NCI-H2107 treated with DMSO at 0.1 percent for 48 hours (cell line): ENCODE measurements at regions not wholly inside any gene's neighbourhood (a gene's known extent, or its start where the extent isn't known, plus 50 kb on each side); places are given as distances from the start of the nearest gene placed in this dataset.
"Not testable (repeated sequence)": the region's sequence is repeated elsewhere in the genome, so short reads cannot be mapped to it uniquely, and the experiment has no call there.

Experiments used
- DNase-seq: peaks from one replicate; lab custom pipeline; 2025; ENCODE audit not compliant: unreplicated experiment; lab: John Stamatoyannopoulos, UW

GRCh38 chr14:66239589-66239988 is 246.6 kb upstream of the CCDC196 start:
- DNase-seq = no peak

DNA sequence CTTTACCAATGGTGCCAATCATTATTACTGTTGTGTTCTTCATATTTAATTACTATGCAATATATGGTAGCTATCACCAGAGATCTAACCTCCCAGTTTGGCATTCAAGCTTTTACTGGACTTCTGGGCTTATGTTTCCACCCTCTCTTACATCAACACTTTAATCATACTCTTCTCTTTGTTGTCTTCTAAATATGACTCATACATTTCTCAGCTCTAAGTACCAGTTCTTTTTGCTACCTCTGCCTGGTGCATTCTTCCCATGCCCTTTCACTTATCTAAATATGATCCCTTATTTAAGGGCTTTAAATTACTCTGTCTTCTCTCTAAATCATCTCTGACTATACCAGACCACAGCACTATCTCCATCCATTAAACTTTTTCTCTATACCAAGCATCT is 246.1 kb upstream of the CCDC196 start:
- no peak for DNase-seq

GRCh38 chr14:66242001-66242400 is 244.2 kb upstream of the CCDC196 start:
- DNase-seq = no peak

GRCh38 chr14:66244834-66245233 is 241.3 kb upstream of the CCDC196 start:
- no peak for DNase-seq

- no peak for DNase-seq
These were observed 238.4 kb upstream of the CCDC196 start for GRCh38 chr14:66247662-66248193.

- DNase-seq = no peak
These were observed 237.9 kb upstream of the CCDC196 start for GRCh38 chr14:66248256-66248655.

DNA sequence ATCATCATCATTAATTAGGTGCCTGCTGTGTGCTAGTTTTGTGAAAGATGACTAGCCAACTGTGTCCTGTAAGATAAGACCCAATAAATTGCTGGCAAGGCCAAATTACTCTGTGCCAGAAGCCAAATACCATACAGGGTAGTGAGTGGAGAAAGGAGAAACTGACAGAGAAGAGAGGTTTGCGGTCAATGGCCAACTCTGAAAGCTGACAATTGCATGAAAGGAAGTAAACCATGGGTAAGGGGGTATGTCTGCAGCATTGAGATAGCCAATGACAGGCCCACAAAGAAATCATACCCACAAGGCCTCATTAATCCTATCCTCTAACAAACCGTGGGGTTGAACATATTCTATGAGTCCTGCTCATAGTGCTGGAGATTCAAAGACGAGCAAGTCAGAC is 236.6 kb upstream of the CCDC196 start:
- DNase-seq = no peak

DNA sequence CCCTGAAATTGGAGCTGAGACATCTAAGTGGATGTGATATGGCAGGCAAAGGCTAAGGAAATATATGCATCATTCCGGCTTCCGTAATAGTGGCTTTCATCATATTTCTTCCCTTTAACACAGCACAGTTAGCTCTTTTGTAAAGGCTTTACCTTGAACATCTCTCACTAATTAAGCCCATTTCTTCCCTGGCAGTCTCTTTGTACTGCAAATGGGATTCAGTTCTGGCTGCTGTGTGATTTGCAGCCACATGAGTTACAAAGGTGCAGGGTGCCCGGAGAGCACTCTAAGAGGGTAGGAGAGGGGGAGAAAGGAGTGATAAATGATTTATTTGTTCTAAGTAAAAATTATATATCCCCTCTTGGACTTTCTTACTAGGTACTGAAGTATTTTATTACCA is 232.1 kb upstream of the CCDC196 start:
- DNase-seq = no peak

DNA sequence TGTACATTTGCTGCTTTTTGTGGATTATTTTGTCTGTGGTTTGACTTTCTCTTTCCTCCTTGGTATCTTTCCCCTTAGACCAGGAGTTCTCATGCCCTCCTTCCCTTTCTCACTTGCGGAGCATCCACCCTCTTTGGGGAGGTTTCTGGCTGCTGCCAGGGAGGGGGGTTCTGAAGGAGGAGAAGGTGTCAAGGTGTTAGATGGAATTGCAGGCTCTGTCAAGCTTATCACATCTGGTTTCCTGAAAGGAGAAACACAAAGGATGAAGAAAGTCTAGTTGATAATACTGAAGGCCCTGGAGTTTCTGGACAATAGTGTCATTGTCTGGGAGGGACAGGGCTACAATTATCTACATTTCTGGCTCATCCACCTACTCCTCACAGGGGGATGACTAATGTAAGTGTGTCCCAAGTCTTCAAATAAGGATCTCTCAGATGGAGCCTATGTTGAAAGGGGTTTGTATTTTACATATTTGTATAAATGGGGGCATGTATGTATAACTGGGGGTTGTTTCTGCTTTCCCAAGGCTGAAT is 217.3 kb upstream of the CCDC196 start:
- no peak for DNase-seq

GRCh38 chr14:66272221-66272620 is 213.9 kb upstream of the CCDC196 start:
- DNase-seq = no peak

GRCh38 chr14:66273261-66273832 is 212.8 kb upstream of the CCDC196 start:
- DNase-seq = no peak

DNA sequence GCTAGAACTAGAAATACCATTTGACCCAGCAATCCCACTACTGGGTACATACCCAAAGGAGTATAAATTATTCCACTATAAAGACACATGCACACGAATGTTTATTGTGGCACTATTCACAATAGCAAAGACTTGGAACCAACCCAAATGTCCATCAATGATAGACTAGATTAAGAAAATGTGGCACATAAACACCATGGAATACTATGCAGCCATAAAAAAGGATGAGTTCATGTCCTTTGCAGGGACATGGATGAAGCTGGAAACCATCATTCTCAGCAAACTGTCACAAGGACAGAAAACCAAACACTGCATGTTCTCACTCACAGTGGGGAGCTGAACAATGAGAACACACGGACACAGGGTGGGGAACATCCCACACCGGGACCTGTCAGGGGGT is 207.8 kb upstream of the CCDC196 start:
- not testable (repeated sequence) for DNase-seq

DNA sequence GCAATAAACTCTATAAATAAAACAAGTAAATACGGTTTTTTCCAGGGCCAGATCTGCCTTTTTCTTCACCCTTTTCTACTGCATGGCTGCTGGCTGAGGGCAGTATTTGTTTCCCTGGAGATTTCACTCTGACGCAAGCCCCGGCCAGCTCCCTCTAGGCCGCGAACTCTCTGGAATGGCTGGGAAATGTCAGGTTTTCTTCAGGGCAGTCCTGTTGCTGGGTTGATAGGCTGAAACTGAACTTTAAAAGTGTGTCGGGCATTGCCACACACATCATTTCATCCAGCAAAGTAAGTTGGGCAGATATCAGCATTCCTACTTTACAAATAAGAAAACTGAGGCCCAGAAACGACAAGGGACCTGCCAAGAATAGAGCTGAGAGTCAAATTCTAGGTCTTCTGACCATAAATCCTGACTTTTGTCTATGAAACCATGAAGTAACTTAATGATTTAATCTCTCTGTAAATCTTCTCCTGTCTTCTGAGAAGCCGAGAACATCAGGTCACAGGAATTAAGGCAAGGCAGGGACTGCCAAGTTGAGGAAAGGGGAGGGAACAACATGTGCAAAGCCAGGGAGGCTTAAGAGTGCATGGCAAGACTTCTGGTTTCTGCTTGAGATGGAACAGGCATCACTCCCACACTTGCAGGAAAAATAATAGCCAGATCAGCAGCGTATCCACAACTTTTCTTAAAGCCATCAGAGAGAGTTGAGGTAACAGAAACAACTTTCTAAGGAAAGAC is 205.0 kb upstream of the CCDC196 start:
- no peak for DNase-seq

DNA sequence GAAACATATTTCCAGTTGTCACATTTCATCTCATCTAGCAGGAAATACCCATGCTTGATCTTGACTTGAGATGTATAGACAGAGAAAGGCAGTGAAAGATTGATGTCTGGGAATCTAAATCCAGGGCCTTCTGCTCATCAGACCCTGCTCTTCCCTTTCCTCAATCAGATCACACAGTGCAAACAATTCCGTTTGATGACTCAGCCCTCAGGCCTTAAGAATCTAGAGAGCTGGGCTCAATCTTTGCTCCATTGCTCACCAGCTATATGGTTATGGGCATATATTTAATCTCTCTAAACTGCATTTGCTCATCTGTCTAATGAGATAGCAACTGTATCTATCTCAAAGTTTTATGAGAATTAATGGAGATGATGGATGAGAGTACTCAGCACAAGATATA is 201.8 kb upstream of the CCDC196 start:
- DNase-seq = no peak

- DNase-seq = no peak
These were observed 197.7 kb upstream of the CCDC196 start for GRCh38 chr14:66288511-66288910.

DNA sequence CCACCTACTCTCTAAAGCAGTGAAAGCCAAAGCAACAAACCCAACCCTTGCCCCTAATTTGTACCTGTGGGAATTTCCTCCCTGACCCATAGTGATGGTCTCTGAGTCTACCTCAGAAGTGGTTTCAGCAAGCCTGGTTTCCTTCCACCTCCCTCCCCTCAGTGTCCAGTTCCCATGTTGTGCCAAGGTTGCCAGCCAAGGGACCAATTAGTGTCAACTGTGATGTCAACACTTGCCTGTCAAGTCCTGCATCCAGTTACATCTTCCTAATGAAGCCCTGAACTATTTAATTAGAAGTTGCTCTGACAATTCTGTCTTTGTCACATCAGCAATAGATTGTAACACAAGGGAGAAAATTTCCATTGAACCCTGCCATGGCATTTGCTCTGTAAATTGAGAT is 194.4 kb upstream of the CCDC196 start:
- DNase-seq = no peak

- DNase-seq = no peak
These were observed 192.6 kb upstream of the CCDC196 start for GRCh38 chr14:66293533-66294105.

- no peak for DNase-seq
These were observed 190.8 kb upstream of the CCDC196 start for GRCh38 chr14:66295386-66295785.

- DNase-seq = no peak
These were observed 185.3 kb upstream of the CCDC196 start for GRCh38 chr14:66300886-66301285.

- no peak for DNase-seq
These were observed 180.1 kb upstream of the CCDC196 start for GRCh38 chr14:66306101-66306500.

GRCh38 chr14:66311058-66311457 is 175.1 kb upstream of the CCDC196 start:
- DNase-seq = no peak

- DNase-seq = no peak
These were observed 174.2 kb upstream of the CCDC196 start for GRCh38 chr14:66311990-66312389.
